GM23248 (cell line): ENCODE measurements at regions not wholly inside any gene's neighbourhood (a gene's known extent, or its start where the extent isn't known, plus 50 kb on each side); places are given as distances from the start of the nearest gene placed in this dataset.

ENCODE experiments used
- DNase-seq: peaks from one replicate; pipeline ENCODE4 v3.0.0-alpha.2; 2015
- H2AFZ ChIP-seq: fragments of 200-600 bp; sonication (generic); 2 replicates; pipeline ENCODE4 v1.6.1; 2016; ENCODE audit warnings: antibody characterized with exemption
- H3F3A ChIP-seq: fragments of 200-600 bp; sonication (generic); 2 replicates; pipeline ENCODE4 v1.6.1; 2016; ENCODE audit warnings: mild to moderate bottlenecking, antibody characterized with exemption, mixed run types; ENCODE audit not compliant: insufficient read depth
- H3K27ac ChIP-seq: fragments of 200-600 bp; sonication (generic); 2 replicates; pipeline ENCODE4 v1.5.1; 2016; ENCODE audit warnings: mild to moderate bottlenecking
- H3K27me3 ChIP-seq: fragments of 200-600 bp; sonication (generic); replicated peaks from 2 replicates; pipeline ENCODE4 v1.6.1; 2016; ENCODE audit warnings: mild to moderate bottlenecking; ENCODE audit not compliant: insufficient read depth
- H3K36me3 ChIP-seq: fragments of 200-600 bp; sonication (generic); 2 replicates; pipeline ENCODE4 v1.6.1; 2016; ENCODE audit warnings: low read depth, mild to moderate bottlenecking
- H3K4me1 ChIP-seq: fragments of 200-600 bp; sonication (generic); 2 replicates; pipeline ENCODE4 v1.6.1; 2016; ENCODE audit warnings: mild to moderate bottlenecking; ENCODE audit not compliant: insufficient read depth
- H3K4me2 ChIP-seq: fragments of 200-600 bp; sonication (generic); one replicate; pipeline ENCODE4 v1.6.1; 2016; ENCODE audit warnings: mild to moderate bottlenecking; ENCODE audit not compliant: unreplicated experiment
- H3K4me3 ChIP-seq: fragments of 200-600 bp; sonication (generic); 2 replicates; pipeline ENCODE4 v1.5.1; 2016; ENCODE audit warnings: mild to moderate bottlenecking
- H3K79me2 ChIP-seq: fragments of 200-600 bp; sonication (generic); 2 replicates; pipeline ENCODE4 v1.6.1; 2016; ENCODE audit warnings: mild to moderate bottlenecking; ENCODE audit not compliant: insufficient read depth
- H3K9ac ChIP-seq: fragments of 200-600 bp; sonication (generic); 2 replicates; pipeline ENCODE4 v1.6.1; 2016; ENCODE audit warnings: mild to moderate bottlenecking
- H3K9me2 ChIP-seq: fragments of 200-600 bp; sonication (generic); 2 replicates; pipeline ENCODE4 v1.6.1; 2016; ENCODE audit warnings: mixed run types, mild to moderate bottlenecking, moderate library complexity; ENCODE audit not compliant: insufficient read depth
- H3K9me3 ChIP-seq: fragments of 200-600 bp; sonication (generic); one replicate; pipeline ENCODE4 v1.6.1; 2017; ENCODE audit warnings: low read depth
- H4K20me1 ChIP-seq: fragments of 200-600 bp; sonication (generic); 2 replicates; pipeline ENCODE4 v1.6.0; 2016; ENCODE audit not compliant: insufficient read depth
- EZH2 ChIP-seq: fragments of 200-600 bp; sonication (generic); IDR thresholded peaks from 2 replicates; pipeline ENCODE4 v1.6.1; 2018; ENCODE audit warnings: antibody characterized with exemption, mild to moderate bottlenecking; ENCODE audit not compliant: insufficient read depth, poor library complexity, severe bottlenecking
- EZH2phosphoT487 ChIP-seq: fragments of 200-600 bp; sonication (generic); IDR thresholded peaks from 2 replicates; pipeline ENCODE4 v1.6.1; 2018; ENCODE audit warnings: antibody characterized with exemption, moderate library complexity, mild to moderate bottlenecking, low read depth; ENCODE audit not compliant: insufficient read depth
- WGBS, 2 experiments: methylation state at CpG; one replicate each; pipeline ENCODE4 v1.1.6; 2015 to 2017; ENCODE audit warnings: low lambda C conversion rate in 2 of 2, low coverage in 1 of 2; ENCODE audit errors: missing lambda C conversion rate in 2 of 2; 5-methylcytosine and 5-hydroxymethylcytosine counted together
- in situ Hi-C: fragments of 300-500 bp; cut with MboI; formaldehyde crosslinking; loops from 2 replicates; pipeline ENCODE4 v1.15.0; 2020

DNA sequence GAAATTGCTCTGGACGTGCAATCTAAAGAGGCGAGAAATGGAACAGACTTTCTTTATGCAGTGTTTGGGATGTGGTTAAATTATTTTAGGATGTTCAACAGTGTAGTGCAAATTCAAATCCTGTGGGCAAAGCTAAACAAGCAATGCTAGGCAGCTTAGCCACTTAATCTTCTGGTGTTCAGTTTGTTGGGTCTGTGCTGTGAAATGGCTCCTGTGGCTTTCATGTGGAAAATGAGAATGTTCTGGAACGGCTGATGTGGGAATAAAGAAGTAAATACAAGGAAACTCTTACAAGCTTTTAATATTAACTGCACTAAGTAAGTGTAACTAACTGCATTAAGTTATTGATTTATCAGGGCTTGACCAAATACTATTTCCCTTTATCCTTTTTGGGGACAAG, 766.6 kb downstream of the ADGRL2 start:
- H4K20me1 ChIP-seq: no peaks in the 10 kb centered on the region
- H3K4me3 ChIP-seq: no peak overlapping the region
- TF ChIP-seq EZH2: no peak
- TF ChIP-seq EZH2phosphoT487: no peak
- H3K9me2 ChIP-seq: no peaks in the 10 kb centered on the region
- no peak for DNase-seq
- H3K4me1 ChIP-seq: peaks cover 21% of the 10 kb centered on the region
- peaks cover 17% of the 10 kb centered on the region for H3F3A ChIP-seq
- WGBS, 2 experiments: 93 to 94% methylated on average over 3 of the region's 3 CpGs
- no peak overlapping the region for H2AFZ ChIP-seq
- no peaks in the 10 kb centered on the region for H3K79me2 ChIP-seq
- H3K9me3 ChIP-seq: no peaks in the 10 kb centered on the region
- in situ Hi-C loops: no loop called here
- H3K27me3 ChIP-seq: no peaks in the 10 kb centered on the region
- no peaks in the 10 kb centered on the region for H3K36me3 ChIP-seq
- no peak overlapping the region for H3K9ac ChIP-seq
- H3K4me2 ChIP-seq: no peak overlapping the region
- H3K27ac ChIP-seq: no peak overlapping the region

DNA sequence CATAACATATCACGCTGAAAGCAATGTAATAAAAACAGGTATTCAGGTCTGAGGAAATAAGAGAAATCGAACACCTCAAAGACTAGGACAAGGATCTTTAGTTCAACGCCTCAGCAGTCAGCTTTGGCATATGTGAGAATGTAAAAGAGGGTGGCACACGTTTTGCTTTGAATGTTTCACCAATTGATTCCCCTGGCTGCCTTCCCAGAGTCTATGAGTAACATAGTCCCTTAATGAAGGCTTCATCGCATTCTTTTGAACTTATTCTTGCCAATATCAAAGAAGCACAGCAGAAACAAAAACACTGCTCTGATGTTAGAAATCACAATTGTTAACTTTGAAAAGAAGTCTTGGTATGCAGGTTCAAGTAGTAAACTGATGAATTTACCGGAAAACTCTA, 764.8 kb downstream of the ADGRL2 start:
- Histone ChIP-seq H3K27ac (peak overlapping the region; percentile 80), H4K20me1 (no peaks in the 10 kb centered on the region), H3K9ac (peak overlapping the region; percentile 30; the same call in 1 of the 2 replicates), H3K4me3 (peak overlapping the region; percentile 30), H3K36me3 (no peaks in the 10 kb centered on the region), H3F3A (peaks cover 17% of the 10 kb centered on the region), H3K9me3 (no peaks in the 10 kb centered on the region), H3K4me2 (peak overlapping the region; percentile 67), H3K4me1 (peaks cover 21% of the 10 kb centered on the region), H3K27me3 (no peaks in the 10 kb centered on the region), H3K9me2 (no peaks in the 10 kb centered on the region), H2AFZ (peak overlapping the region; percentile 34; the same call in 1 of the 2 replicates), H3K79me2 (no peaks in the 10 kb centered on the region)
- WGBS, 2 experiments: 6 to 8% methylated on average over 6 of the region's 6 CpGs
- no peak for TF ChIP-seq EZH2
- TF ChIP-seq EZH2phosphoT487: no peak
- peak; percentile 92 for DNase-seq
- in situ Hi-C loops: no loop called here

DNA sequence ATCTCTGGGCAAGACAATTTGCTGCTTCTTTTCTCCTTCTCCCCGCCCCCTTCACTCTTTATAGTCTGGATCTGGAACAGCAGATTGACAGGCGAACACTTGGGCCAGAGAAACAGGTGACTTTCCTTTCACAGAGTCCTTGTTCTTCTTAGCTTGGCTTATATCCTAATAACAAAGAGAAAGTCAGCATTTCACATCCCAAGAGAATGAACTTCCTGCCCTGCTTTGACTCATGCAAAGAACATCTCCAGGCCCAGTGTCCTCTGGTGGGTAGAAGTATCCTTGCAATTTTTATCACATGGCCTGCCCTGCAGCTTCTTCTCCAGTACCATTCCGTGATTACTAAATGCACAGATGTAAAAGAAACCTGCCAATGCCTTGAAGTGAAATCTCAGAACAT, 764.4 kb downstream of the ADGRL2 start:
- Histone ChIP-seq H3K79me2 (no peaks in the 10 kb centered on the region), H3K4me3 (peak overlapping the region; percentile 30), H3K9me3 (no peaks in the 10 kb centered on the region), H3F3A (peaks cover 17% of the 10 kb centered on the region), H3K4me2 (peak overlapping the region; percentile 67), H3K9ac (peak overlapping the region; percentile 30; the same call in 1 of the 2 replicates), H2AFZ (peak overlapping the region; percentile 34; the same call in 1 of the 2 replicates), H3K27me3 (no peaks in the 10 kb centered on the region), H3K9me2 (no peaks in the 10 kb centered on the region), H3K4me1 (peaks cover 21% of the 10 kb centered on the region), H3K36me3 (no peaks in the 10 kb centered on the region), H3K27ac (peak overlapping the region; percentile 80), H4K20me1 (no peaks in the 10 kb centered on the region)
- peak; percentile 87 for DNase-seq
- TF ChIP-seq EZH2: no peak
- no peak for TF ChIP-seq EZH2phosphoT487
- WGBS, 2 experiments: 0% methylated on average over 3 of the region's 3 CpGs
- in situ Hi-C loops: no loop called here

GRCh38 chr1:82564333-82564732, 763.6 kb downstream of the ADGRL2 start:
- in situ Hi-C loops: no loop called here
- no peak overlapping the region for H3K4me2 ChIP-seq
- no peak overlapping the region for H3K9ac ChIP-seq
- no peaks in the 10 kb centered on the region for H4K20me1 ChIP-seq
- H3K4me1 ChIP-seq: peaks cover 21% of the 10 kb centered on the region
- no peak for TF ChIP-seq EZH2phosphoT487
- TF ChIP-seq EZH2: no peak
- DNase-seq: no peak
- H3K9me3 ChIP-seq: no peaks in the 10 kb centered on the region
- H3K4me3 ChIP-seq: no peak overlapping the region
- H3K27ac ChIP-seq: no peak overlapping the region
- H3F3A ChIP-seq: peaks cover 17% of the 10 kb centered on the region
- no peaks in the 10 kb centered on the region for H3K36me3 ChIP-seq
- no peaks in the 10 kb centered on the region for H3K27me3 ChIP-seq
- WGBS, 2 experiments: 18 to 27% methylated on average over 2 of the region's 2 CpGs
- no peaks in the 10 kb centered on the region for H3K9me2 ChIP-seq
- H3K79me2 ChIP-seq: no peaks in the 10 kb centered on the region
- no peak overlapping the region for H2AFZ ChIP-seq

GRCh38 chr1:82562448-82562847, 761.7 kb downstream of the ADGRL2 start:
- H3K9ac ChIP-seq: no peak overlapping the region
- H3K9me3 ChIP-seq: no peaks in the 10 kb centered on the region
- no peaks in the 10 kb centered on the region for H4K20me1 ChIP-seq
- no peaks in the 10 kb centered on the region for H3K9me2 ChIP-seq
- no peak overlapping the region for H3K4me2 ChIP-seq
- no peaks in the 10 kb centered on the region for H3K27me3 ChIP-seq
- DNase-seq: no peak
- H3K27ac ChIP-seq: no peak overlapping the region
- no peaks in the 10 kb centered on the region for H3K36me3 ChIP-seq
- H2AFZ ChIP-seq: no peak overlapping the region
- in situ Hi-C loops: no loop called here
- WGBS, 2 experiments: 90 to 98% methylated on average over 2 of the region's 2 CpGs
- H3K4me3 ChIP-seq: no peak overlapping the region
- TF ChIP-seq EZH2: no peak
- no peak for TF ChIP-seq EZH2phosphoT487
- peaks cover 17% of the 10 kb centered on the region for H3F3A ChIP-seq
- H3K79me2 ChIP-seq: no peaks in the 10 kb centered on the region
- peaks cover 21% of the 10 kb centered on the region for H3K4me1 ChIP-seq
